ENCODE measurements at regions not wholly inside any gene's neighbourhood (a gene's known extent, or its start where the extent isn't known, plus 50 kb on each side); places are given as distances from the start of the nearest gene placed in this dataset.
"Not testable (repeated sequence)": the region's sequence is repeated elsewhere in the genome, so short reads cannot be mapped to it uniquely, and the experiment has no call there.

- no peak overlapping the region for H3K27ac ChIP-seq
- H3K4me3 ChIP-seq, result no peak overlapping the region
- TF ChIP-seq Cebpa-rat (IDR thresholded peaks at IDR 0.05), result no peak
These were observed 114.3 kb upstream of the TEX13C start for GRCh38 chrX:125205133-125205917.

GRCh38 chrX:125205918-125206665 lies 113.6 kb upstream of the TEX13C start:
- Histone ChIP-seq H3K36me3 (no peaks in the 10 kb centered on the region), H3K9me3 (replicated peaks in 1 of 11) (peaks cover 15 to 38% (median 29%) of the 10 kb centered on the region in 11 experiments; a peak in 20 of 22 replicates), H3K4me1 (no peaks in the 10 kb centered on the region), H3K4me2 (no peak overlapping the region), H4K20me1 (no peaks in the 10 kb centered on the region; a peak in 1 of 22 replicates), H3K27ac (no peak overlapping the region), H3K9ac (no peak overlapping the region), H3K27me3 (peaks cover 40 to 89% (median 76%) of the 10 kb centered on the region in 11 experiments), H3K4me3 (no peak overlapping the region)
- TF ChIP-seq Cebpa-rat (IDR thresholded peaks at IDR 0.05), result no peak

More at GRCh38 chrX:125205133-125205917, 114.3 kb upstream of the TEX13C start:
- Histone ChIP-seq H3K27me3 (peaks cover 46 to 89% (median 76%) of the 10 kb centered on the region in 11 experiments), H3K36me3 (no peaks in the 10 kb centered on the region), H3K4me2 (no peak overlapping the region), H3K9ac (no peak overlapping the region), H4K20me1 (no peaks in the 10 kb centered on the region; a peak in 1 of 22 replicates), H3K4me1 (no peaks in the 10 kb centered on the region), H3K9me3 (replicated peaks in 1 of 11) (peaks cover 15 to 38% (median 29%) of the 10 kb centered on the region in 11 experiments; a peak in 20 of 22 replicates)

GRCh38 chrX:125210146-125210545 lies 109.5 kb upstream of the TEX13C start:
- Histone ChIP-seq H3K9me3 (replicated peaks in 1 of 11) (peaks cover 0 to 13% (median 5%) of the 10 kb centered on the region in 11 experiments; a peak in 9 of 22 replicates), H3K4me2 (no peak overlapping the region), H3K9ac (no peak overlapping the region), H3K36me3 (no peaks in the 10 kb centered on the region), H3K4me1 (no peaks in the 10 kb centered on the region), H3K4me3 (no peak overlapping the region), H4K20me1 (no peaks in the 10 kb centered on the region; a peak in 1 of 22 replicates), H3K27ac (no peak overlapping the region), H3K27me3 (peaks cover 21 to 80% (median 65%) of the 10 kb centered on the region in 11 experiments; a peak in 21 of 22 replicates)
- TF ChIP-seq Cebpa-rat (IDR thresholded peaks at IDR 0.05), result no peak

- Histone ChIP-seq H3K9ac (no peak overlapping the region), H3K27ac (no peak overlapping the region), H3K4me2 (no peak overlapping the region), H3K4me1 (no peaks in the 10 kb centered on the region), H4K20me1 (no peaks in the 10 kb centered on the region), H3K36me3 (no peaks in the 10 kb centered on the region), H3K4me3 (no peak overlapping the region), H3K27me3 (peaks cover 37 to 100% (median 88%) of the 10 kb centered on the region in 11 experiments; a peak in 21 of 22 replicates), H3K9me3 (replicated peaks in 1 of 11) (peaks cover 0 to 9% (median 0%) of the 10 kb centered on the region in 11 experiments; a peak in 3 of 22 replicates)
- no peak for TF ChIP-seq Cebpa-rat (IDR thresholded peaks at IDR 0.05)
These were observed 99.8 kb upstream of the TEX13C start for GRCh38 chrX:125219852-125220251.

GRCh38 chrX:125236955-125237354 lies 82.7 kb upstream of the TEX13C start:
- H3K27ac ChIP-seq, result no peak overlapping the region
- no peaks in the 10 kb centered on the region; a peak in 1 of 22 replicates for H3K9me3 ChIP-seq (replicated peaks in 1 of 11)
- H3K27me3 ChIP-seq, result peaks cover 25 to 92% (median 80%) of the 10 kb centered on the region in 11 experiments; a peak in 20 of 22 replicates
- no peak for TF ChIP-seq Cebpa-rat (IDR thresholded peaks at IDR 0.05)
- no peaks in the 10 kb centered on the region for H3K36me3 ChIP-seq
- no peak overlapping the region for H3K9ac ChIP-seq
- H3K4me2 ChIP-seq, result no peak overlapping the region
- 0 out of 20 replicates have a peak, but pooled peaks cover 0 to 5% (median 0%) of the 10 kb centered on the region in 10 experiments for H3K4me1 ChIP-seq
- H3K4me3 ChIP-seq, result no peak overlapping the region
- H4K20me1 ChIP-seq, result no peaks in the 10 kb centered on the region

- H3K27me3 ChIP-seq, result peaks cover 27 to 97% (median 85%) of the 10 kb centered on the region in 11 experiments
- no peaks in the 10 kb centered on the region; a peak in 1 of 22 replicates for H3K9me3 ChIP-seq (replicated peaks in 1 of 11)
- no peaks in the 10 kb centered on the region for H4K20me1 ChIP-seq
- H3K4me3 ChIP-seq, result no peak overlapping the region
- H3K4me1 ChIP-seq, result no peaks in the 10 kb centered on the region
- no peaks in the 10 kb centered on the region for H3K36me3 ChIP-seq
- H3K9ac ChIP-seq, result no peak overlapping the region
- no peak for TF ChIP-seq Cebpa-rat (IDR thresholded peaks at IDR 0.05)
- no peak overlapping the region for H3K27ac ChIP-seq
- H3K4me2 ChIP-seq, result no peak overlapping the region
These were observed 70.7 kb upstream of the TEX13C start for GRCh38 chrX:125248931-125249330.

GRCh38 chrX:125255759-125256158 lies 63.9 kb upstream of the TEX13C start:
- H3K36me3 ChIP-seq; H3K27ac ChIP-seq; H3K4me1 ChIP-seq; H3K4me2 ChIP-seq; H3K9me3 ChIP-seq (replicated peaks in 1 of 11); H3K4me3 ChIP-seq; H3K9ac ChIP-seq; H4K20me1 ChIP-seq: not testable (repeated sequence)
- peaks cover 27 to 82% (median 59%) of the 10 kb centered on the region in 11 experiments; a peak in 21 of 22 replicates for H3K27me3 ChIP-seq

- Histone ChIP-seq H3K9ac (no peak overlapping the region), H3K4me1 (no peaks in the 10 kb centered on the region), H3K4me3 (no peak overlapping the region), H3K27ac (no peak overlapping the region), H4K20me1 (peaks cover 0 to 3% (median 0%) of the 10 kb centered on the region in 11 experiments; a peak in 1 of 22 replicates), H3K36me3 (no peaks in the 10 kb centered on the region), H3K27me3 (peaks cover 19 to 72% (median 53%) of the 10 kb centered on the region in 11 experiments; a peak in 21 of 22 replicates), H3K4me2 (no peak overlapping the region), H3K9me3 (replicated peaks in 1 of 11) (peaks cover 27 to 33% (median 29%) of the 10 kb centered on the region in 11 experiments)
- no peak for TF ChIP-seq Cebpa-rat (IDR thresholded peaks at IDR 0.05)
These were observed 56.8 kb upstream of the TEX13C start for GRCh38 chrX:125262836-125263235.

GRCh38 chrX:125266153-125266660 lies 53.5 kb upstream of the TEX13C start:
- Histone ChIP-seq H4K20me1 (peaks cover 0 to 3% (median 0%) of the 10 kb centered on the region in 11 experiments; a peak in 1 of 22 replicates), H3K9me3 (replicated peaks in 1 of 11) (peaks cover 27 to 35% (median 30%) of the 10 kb centered on the region in 11 experiments), H3K9ac (no peak overlapping the region), H3K4me2 (no peak overlapping the region), H3K27ac (no peak overlapping the region), H3K27me3 (peaks cover 15 to 49% (median 35%) of the 10 kb centered on the region in 11 experiments; a peak in 21 of 22 replicates), H3K4me1 (no peaks in the 10 kb centered on the region), H3K4me3 (no peak overlapping the region), H3K36me3 (no peaks in the 10 kb centered on the region)
- TF ChIP-seq Cebpa-rat (IDR thresholded peaks at IDR 0.05), result no peak
